Memory B cell (primary cell): ENCODE measurements at regions not wholly inside any gene's neighbourhood (a gene's known extent, or its start where the extent isn't known, plus 50 kb on each side); places are given as distances from the start of the nearest gene placed in this dataset.

ENCODE experiments used
- ATAC-seq: fragments of 150-1000 bp; cut with Tn5 transposase; 2 replicates; pipeline ENCODE4 v1.10.0; 2021; ENCODE audit warnings: low read depth, mild to moderate bottlenecking, moderate library complexity
- DNase-seq, 2 donors: peaks; one replicate each; pipeline ENCODE4 v3.0.0; 2022; ENCODE audit warnings: low spot score in 2 of 2
- H3K27ac Mint-ChIP-seq: one replicate; pipeline ENCODE4 v1.8.0; 2022; ENCODE audit warnings: mild to moderate bottlenecking, moderate library complexity, mixed read lengths
- H3K27me3 Mint-ChIP-seq: one replicate; pipeline ENCODE4 v1.8.0; 2022; ENCODE audit warnings: mixed read lengths
- H3K36me3 Mint-ChIP-seq: one replicate; pipeline ENCODE4 v1.8.0; 2022; ENCODE audit warnings: mild to moderate bottlenecking, mixed read lengths
- H3K4me1 Mint-ChIP-seq: one replicate; pipeline ENCODE4 v1.8.0; 2022; ENCODE audit warnings: mixed read lengths
- H3K4me3 Mint-ChIP-seq: one replicate; pipeline ENCODE4 v1.8.0; 2022; ENCODE audit warnings: mild to moderate bottlenecking, moderate library complexity, mixed read lengths
- H3K9me3 Mint-ChIP-seq: one replicate; pipeline ENCODE4 v1.8.0; 2022; ENCODE audit warnings: mixed read lengths

DNA sequence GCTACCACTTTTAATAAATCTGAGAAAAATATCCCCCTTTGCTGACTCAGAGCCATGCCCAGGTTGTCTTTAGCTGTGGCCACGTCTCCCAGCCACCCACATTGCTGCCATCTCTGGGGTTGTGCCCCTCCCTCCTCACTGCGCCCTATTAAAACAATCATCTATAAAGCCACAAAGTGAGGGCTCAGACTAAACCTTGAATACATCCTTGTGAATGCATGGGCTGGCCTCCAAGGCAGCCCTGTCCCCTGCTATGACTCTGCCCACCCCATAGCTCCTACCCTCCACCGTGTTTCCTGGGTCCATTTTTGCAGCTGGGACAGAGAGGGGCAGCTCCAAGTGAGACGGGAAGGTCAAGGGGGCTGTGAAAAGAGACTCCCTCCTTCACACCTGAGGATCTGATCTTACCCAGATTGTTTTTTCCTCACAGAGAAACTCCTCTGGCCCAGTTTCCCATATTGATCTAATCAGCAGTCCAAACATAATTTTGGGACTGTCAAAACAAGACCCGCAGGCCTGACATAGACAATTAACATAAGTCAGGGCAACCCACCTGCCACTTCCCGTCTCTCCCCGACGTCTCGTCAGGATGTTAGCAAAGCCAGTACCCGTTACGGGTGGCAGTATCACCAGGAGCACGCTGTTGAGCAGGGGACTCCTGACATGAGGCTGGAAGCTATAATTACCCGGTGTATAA is 199.0 kb downstream of the KATNAL1 start:
- Mint-ChIP-seq H3K4me3 (no peak overlapping the region), H3K4me1 (peaks cover 7% of the 10 kb centered on the region), H3K27me3 (peaks cover 3% of the 10 kb centered on the region), H3K36me3 (no peaks in the 10 kb centered on the region), H3K27ac (no peak overlapping the region), H3K9me3 (no peaks in the 10 kb centered on the region)
- DNase-seq (no peak), ATAC-seq (no peak)

DNA sequence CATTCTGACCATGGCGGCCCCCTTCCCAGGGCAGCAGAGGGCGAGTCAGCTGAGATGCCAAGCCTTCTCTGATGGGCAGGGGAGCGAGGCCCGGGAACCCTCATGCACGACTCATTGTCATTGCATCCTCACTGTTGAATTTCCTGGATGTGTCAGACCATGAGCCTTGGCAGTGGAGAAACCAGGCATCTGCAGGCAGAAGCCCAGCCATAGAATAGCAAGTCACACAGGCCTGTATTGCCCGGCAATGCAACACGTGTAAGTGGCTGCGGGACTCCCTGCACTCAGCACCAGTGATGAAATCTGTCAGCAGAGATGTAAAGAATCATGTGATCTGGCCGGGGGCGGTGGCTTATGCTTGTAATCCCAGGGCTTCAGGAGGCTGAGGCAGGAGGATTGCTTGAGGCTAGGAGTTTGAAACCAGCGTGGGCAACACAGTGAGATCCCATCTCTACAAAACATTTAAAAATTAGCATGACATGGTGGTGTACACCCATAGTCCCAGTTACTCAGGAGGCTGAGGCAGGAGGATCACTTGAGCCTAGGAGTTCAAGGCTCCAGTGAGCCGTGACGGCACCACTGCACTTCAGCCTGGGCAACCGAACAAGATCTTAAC is 199.7 kb downstream of the KATNAL1 start:
- Mint-ChIP-seq H3K36me3 (no peaks in the 10 kb centered on the region), H3K9me3 (no peaks in the 10 kb centered on the region), H3K4me1 (peaks cover 11% of the 10 kb centered on the region), H3K27ac (no peak overlapping the region), H3K4me3 (no peak overlapping the region), H3K27me3 (peaks cover 3% of the 10 kb centered on the region)
- DNase-seq (no peak), ATAC-seq (no peak)

DNA sequence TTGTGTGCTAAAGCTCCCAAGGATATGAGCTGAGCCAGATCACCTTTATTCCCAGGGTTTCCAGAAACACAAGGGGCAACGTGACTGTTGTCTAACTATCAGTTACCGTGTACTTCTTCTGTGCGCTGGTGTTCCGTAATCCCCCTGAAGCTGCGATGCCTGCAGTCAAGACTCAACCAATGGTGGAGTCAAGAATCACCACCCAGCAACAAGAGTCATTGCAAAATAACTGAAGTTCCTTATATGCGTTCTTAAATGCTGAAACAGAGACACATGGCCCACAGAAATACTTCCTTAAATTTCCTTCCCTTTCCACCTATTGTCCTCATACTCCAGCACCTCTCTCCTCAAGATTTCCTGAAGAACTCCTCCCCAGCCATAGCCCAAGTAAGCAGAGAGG is 200.2 kb downstream of the KATNAL1 start:
- Mint-ChIP-seq H3K36me3 (no peaks in the 10 kb centered on the region), H3K4me1 (peaks cover 9% of the 10 kb centered on the region), H3K4me3 (no peak overlapping the region), H3K27me3 (peaks cover 3% of the 10 kb centered on the region), H3K27ac (no peak overlapping the region), H3K9me3 (no peaks in the 10 kb centered on the region)
- DNase-seq = no peak
- no peak for ATAC-seq

DNA sequence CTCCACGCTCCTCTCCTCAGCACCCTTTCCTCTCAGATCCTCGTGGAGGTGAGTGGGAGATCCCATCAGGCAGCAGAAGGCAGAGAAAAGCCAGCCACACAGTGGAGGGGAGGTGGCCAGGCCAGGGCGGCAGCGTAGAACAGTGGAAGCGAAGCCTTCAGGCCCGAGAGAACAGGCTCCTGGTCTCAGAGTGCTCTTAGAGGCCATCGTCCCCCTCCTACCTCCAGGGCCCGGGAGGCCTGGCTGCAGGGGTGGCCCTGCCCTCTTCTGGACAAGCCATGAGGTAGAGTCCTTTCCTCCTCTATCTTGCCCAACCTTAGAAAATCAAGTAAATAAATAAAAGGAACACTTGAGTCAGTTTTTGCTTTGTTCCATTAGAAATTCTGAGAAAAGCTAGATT is 202.0 kb downstream of the KATNAL1 start:
- DNase-seq (no peak), ATAC-seq (no peak)
- no peaks in the 10 kb centered on the region for H3K36me3 Mint-ChIP-seq
- peaks cover 3% of the 10 kb centered on the region for H3K27me3 Mint-ChIP-seq
- no peak overlapping the region for H3K4me3 Mint-ChIP-seq
- no peaks in the 10 kb centered on the region for H3K9me3 Mint-ChIP-seq
- H3K27ac Mint-ChIP-seq = no peak overlapping the region
- H3K4me1 Mint-ChIP-seq = peaks cover 7% of the 10 kb centered on the region

DNA sequence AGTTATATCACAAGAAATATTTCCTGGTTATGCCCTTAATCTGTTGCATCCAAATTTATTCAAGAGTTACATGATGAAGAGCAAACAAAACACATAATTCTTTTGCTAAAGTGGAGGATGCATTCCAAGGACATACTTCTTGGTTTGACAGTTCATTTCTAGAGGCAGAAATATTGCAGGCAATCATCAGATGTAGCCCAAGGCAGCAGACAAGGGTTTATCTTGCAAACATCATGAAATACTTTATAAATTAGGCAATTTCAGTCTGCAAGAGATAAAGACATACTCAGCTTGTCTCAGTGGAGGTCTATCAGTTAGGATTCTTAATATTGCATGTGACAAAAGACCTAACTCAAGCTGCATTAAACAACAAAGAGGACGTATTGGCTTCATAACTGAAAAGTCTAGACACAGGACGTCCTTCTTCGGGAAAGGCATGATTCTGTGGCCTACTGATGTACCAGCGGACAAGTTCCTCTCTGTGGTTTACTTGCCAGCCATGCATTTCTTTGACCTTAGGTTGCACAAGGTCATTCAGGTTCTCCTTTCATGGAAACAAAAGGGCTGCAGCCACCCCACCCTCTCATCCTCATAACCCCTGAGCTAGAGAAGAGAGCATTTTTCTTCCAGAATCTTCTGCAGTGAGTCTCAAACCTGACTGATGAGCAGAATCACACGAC is 204.1 kb downstream of the KATNAL1 start:
- Mint-ChIP-seq H3K36me3 (no peaks in the 10 kb centered on the region), H3K4me1 (peaks cover 7% of the 10 kb centered on the region), H3K9me3 (no peaks in the 10 kb centered on the region), H3K27ac (no peak overlapping the region), H3K27me3 (peaks cover 9% of the 10 kb centered on the region), H3K4me3 (no peak overlapping the region)
- DNase-seq (no peak), ATAC-seq (no peak)

DNA sequence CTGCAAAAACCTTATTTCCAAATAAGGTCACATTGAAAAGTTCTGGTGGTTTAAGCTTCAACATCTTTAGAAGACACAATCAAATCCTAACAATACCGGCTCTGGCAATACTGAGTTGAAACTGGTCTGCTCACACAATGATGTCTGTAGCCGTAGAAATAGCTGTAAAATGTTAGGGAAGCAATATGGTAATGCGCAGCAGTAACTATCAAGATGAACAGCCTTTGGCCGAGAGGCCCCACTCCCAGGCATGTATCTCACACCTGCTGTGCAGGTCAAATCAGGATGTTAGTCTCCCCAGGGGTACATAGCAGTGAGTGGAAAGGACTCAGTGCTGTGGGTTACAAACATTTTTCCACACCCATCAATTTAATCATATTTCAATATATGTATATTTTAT is 207.1 kb downstream of the KATNAL1 start:
- ATAC-seq = no peak
- H3K27ac Mint-ChIP-seq = no peak overlapping the region
- H3K27me3 Mint-ChIP-seq = peaks cover 6% of the 10 kb centered on the region
- no peaks in the 10 kb centered on the region for H3K36me3 Mint-ChIP-seq
- H3K9me3 Mint-ChIP-seq = no peaks in the 10 kb centered on the region
- no peak for DNase-seq
- H3K4me3 Mint-ChIP-seq = no peak overlapping the region
- H3K4me1 Mint-ChIP-seq = peaks cover 7% of the 10 kb centered on the region

DNA sequence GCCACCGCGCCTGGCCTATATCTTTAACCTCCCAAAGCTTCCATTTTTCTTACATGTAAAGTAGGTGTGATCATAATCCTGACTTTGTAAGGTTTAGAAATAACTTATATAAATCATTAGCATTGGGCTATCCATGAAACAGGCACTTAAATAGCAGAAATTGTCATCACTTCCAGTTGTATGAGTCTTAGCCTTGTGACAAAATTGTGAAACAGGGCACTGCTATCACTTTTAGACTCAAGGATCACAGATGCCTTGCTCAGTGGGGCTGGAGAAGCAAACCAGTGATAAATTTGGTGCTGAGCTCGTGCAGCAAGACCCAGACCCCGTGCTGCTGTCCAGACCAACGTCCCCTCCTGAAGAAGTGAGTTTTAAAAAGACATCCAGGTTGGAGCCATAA is 209.7 kb downstream of the KATNAL1 start:
- peaks cover 8% of the 10 kb centered on the region for H3K27me3 Mint-ChIP-seq
- H3K9me3 Mint-ChIP-seq = no peaks in the 10 kb centered on the region
- no peak overlapping the region for H3K27ac Mint-ChIP-seq
- DNase-seq = no peak
- H3K4me3 Mint-ChIP-seq = no peak overlapping the region
- ATAC-seq = no peak
- H3K4me1 Mint-ChIP-seq = no peaks in the 10 kb centered on the region
- no peaks in the 10 kb centered on the region for H3K36me3 Mint-ChIP-seq

DNA sequence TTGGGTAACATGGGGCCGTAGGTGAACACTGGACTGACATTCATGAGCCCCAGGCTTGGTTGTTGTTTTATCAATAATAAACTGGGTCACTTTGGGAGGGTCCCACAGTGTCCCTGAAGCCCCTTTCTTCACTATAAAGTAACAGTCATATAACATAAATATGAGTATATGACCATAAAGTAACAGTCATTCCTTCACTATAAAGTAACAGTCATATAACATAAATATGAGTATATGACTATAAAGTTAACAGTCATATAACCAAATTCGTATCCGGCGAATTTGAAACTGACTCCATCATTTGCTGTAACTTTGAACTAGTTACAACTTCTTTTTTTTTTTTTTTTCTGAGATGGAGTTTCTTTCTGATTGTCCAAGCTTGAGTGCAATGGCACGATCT is 210.3 kb downstream of the KATNAL1 start:
- ATAC-seq (no peak), DNase-seq (no peak)
- Mint-ChIP-seq H3K9me3 (no peaks in the 10 kb centered on the region), H3K36me3 (no peaks in the 10 kb centered on the region), H3K4me1 (no peaks in the 10 kb centered on the region), H3K27me3 (peaks cover 11% of the 10 kb centered on the region), H3K4me3 (no peak overlapping the region), H3K27ac (no peak overlapping the region)

DNA sequence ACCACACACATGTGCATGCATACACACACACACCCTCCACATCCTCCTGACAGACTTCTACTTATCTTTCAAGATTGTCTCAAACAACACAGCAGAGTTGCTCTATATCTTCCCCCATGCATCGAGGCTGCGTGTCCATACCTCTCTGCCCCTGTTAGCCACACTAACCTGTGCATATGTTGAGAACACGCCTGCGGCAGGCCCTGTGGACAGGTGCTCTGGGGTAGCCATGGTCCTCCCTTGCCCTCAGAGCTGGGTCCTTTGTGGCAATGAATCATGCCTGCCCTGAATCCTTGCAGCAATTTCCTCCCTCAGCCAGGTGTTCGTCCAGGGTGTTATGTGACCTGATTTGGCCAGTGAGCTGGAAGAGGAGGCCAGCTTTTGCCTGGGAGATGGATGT is 213.3 kb downstream of the KATNAL1 start:
- no peaks in the 10 kb centered on the region for H3K9me3 Mint-ChIP-seq
- H3K4me3 Mint-ChIP-seq = no peak overlapping the region
- no peaks in the 10 kb centered on the region for H3K36me3 Mint-ChIP-seq
- H3K4me1 Mint-ChIP-seq = no peaks in the 10 kb centered on the region
- no peak for DNase-seq
- no peak for ATAC-seq
- H3K27ac Mint-ChIP-seq = no peak overlapping the region
- peaks cover 10% of the 10 kb centered on the region for H3K27me3 Mint-ChIP-seq

DNA sequence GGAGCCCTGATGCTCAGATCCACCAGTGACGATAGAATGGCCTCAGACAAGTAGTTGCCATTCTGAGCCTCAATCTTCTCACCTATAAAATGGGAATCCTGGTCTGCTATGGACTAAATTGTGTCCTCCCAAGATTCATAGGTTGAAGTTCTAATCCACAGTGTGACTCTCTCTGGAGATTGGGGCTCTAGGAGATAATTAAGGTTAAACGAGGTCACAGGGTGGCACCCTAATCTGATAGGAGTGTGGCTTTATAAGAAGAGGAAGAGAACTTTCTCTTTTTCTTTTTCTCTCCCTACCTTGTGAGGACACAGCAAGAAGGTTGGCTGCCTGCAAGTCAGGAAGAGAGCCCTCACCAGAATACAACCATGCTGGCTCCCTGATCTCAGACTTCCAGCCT is 214.1 kb downstream of the KATNAL1 start:
- Mint-ChIP-seq H3K4me1 (peaks cover 3% of the 10 kb centered on the region), H3K9me3 (no peaks in the 10 kb centered on the region), H3K4me3 (no peak overlapping the region), H3K27ac (no peak overlapping the region), H3K36me3 (no peaks in the 10 kb centered on the region), H3K27me3 (peaks cover 5% of the 10 kb centered on the region)
- ATAC-seq (no peak), DNase-seq (no peak)

DNA sequence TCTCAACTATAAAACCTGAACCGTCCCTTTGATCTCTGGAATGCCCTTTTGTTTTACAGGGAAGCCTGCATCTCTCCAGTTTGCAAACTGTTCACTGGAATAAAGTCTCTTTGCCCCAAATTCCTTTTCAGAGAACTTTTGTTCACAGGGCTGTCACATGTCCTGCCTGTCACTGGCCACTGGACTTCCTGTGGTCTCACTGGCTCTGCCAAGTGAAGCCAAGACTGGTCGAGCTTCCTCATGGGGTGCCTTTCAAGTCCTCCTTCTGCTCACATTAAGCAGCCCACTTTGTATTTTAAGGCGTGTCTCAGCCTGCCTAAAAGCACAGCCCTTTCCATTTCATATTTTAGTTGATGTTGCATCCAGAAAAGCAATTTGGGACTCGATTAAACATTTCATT is 215.7 kb downstream of the KATNAL1 start:
- Mint-ChIP-seq H3K27ac (no peak overlapping the region), H3K4me1 (peaks cover 3% of the 10 kb centered on the region), H3K27me3 (peaks cover 5% of the 10 kb centered on the region), H3K4me3 (no peak overlapping the region), H3K36me3 (no peaks in the 10 kb centered on the region), H3K9me3 (no peaks in the 10 kb centered on the region)
- ATAC-seq = no peak
- no peak for DNase-seq

DNA sequence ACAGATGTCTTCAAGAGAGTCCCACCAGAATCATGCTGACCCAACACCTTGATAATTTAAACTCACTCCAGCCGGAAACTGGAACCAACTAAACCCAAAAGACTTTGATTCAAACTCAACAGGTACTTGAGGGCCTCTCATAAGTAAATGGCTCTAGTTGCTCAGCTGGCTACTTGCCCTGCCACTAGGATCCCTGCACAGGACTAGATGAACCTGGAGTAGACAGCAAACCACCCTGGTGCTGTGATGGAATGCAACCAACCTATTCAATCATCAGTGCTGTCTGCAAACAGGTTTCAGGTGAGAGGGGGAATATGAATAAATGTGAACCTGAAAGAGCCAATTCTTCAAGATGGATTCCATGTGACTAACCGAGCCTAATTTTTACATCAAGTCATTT is 216.3 kb downstream of the KATNAL1 start:
- no peaks in the 10 kb centered on the region for H3K9me3 Mint-ChIP-seq
- peaks cover 6% of the 10 kb centered on the region for H3K27me3 Mint-ChIP-seq
- DNase-seq = no peak
- H3K36me3 Mint-ChIP-seq = no peaks in the 10 kb centered on the region
- ATAC-seq = no peak
- H3K4me1 Mint-ChIP-seq = peaks cover 3% of the 10 kb centered on the region
- no peak overlapping the region for H3K27ac Mint-ChIP-seq
- H3K4me3 Mint-ChIP-seq = no peak overlapping the region

DNA sequence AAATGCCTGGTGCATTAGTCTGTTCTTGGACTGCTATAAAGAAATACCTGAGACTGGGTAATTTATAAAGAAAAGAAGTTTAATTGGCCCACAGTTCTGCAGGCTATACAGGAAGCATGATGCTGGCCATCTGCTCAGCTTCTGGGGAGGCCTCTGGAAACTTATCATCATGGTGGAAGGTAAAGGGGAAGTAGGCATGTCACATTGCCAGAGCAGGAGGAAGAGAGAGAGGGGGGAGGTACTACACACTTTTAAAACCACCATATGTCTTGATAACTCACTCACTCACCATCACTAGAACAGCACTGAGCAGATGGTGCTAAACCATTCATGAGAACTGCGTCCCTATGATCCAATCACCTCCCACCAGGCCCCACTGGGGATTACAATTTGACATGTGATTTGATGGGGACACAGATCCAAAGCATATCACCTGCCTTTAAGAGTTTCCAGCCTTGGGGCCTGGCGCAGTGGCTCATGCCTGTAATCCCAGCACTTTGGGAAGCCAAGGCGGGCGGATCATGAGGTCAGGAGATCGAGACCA is 219.0 kb downstream of the KATNAL1 start:
- H3K36me3 Mint-ChIP-seq = no peaks in the 10 kb centered on the region
- no peak overlapping the region for H3K27ac Mint-ChIP-seq
- ATAC-seq (peak; percentile 60), DNase-seq (no peak)
- H3K9me3 Mint-ChIP-seq = no peaks in the 10 kb centered on the region
- H3K27me3 Mint-ChIP-seq = peaks cover 5% of the 10 kb centered on the region
- no peak overlapping the region for H3K4me3 Mint-ChIP-seq
- H3K4me1 Mint-ChIP-seq = peaks cover 3% of the 10 kb centered on the region

DNA sequence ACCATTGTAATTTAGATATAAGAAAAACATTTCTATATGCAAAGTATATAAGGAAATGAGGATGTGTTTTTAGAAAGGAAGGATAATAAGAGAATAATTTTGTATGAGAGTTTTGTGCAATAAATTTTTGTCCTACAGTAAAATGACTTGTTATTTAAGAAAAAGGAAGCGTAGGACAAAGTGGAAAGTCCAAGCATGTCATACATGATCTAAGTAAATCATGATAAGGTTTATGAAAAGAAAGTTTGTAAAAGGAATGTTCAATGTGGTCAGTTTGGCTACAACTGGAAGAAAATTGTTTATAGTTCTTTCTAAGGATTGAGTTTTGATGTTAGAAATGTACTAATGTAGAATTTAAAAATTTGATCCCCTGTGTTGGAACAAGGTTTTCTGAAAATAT is 222.3 kb downstream of the KATNAL1 start:
- Mint-ChIP-seq H3K36me3 (no peaks in the 10 kb centered on the region), H3K27ac (no peak overlapping the region), H3K9me3 (no peaks in the 10 kb centered on the region), H3K27me3 (peaks cover 7% of the 10 kb centered on the region), H3K4me1 (peaks cover 3% of the 10 kb centered on the region), H3K4me3 (no peak overlapping the region)
- DNase-seq (no peak), ATAC-seq (no peak)
